Fibroblast of lung (primary cell): ENCODE measurements at regions not wholly inside any gene's neighbourhood (a gene's known extent, or its start where the extent isn't known, plus 50 kb on each side); places are given as distances from the start of the nearest gene placed in this dataset.

ENCODE experiments used
- DNase-seq, 2 donors: peaks; one replicate each; pipeline versions ENCODE4 v3.0.0 to v3.0.0-alpha.2; 2010; ENCODE audit warnings: low read depth in 2 of 2
- H2AFZ ChIP-seq: 2 replicates; pipeline ENCODE4 v1.5.1; 2012; ENCODE audit warnings: low read length, control low read depth, inconsistent platforms
- H3K27ac ChIP-seq: 2 replicates; pipeline ENCODE4 v1.5.1; 2011; ENCODE audit warnings: low read length, control low read depth; ENCODE audit not compliant: insufficient read depth
- H3K27me3 ChIP-seq: 2 replicates; pipeline ENCODE4 v1.5.1; 2011; ENCODE audit warnings: mild to moderate bottlenecking, low read length; ENCODE audit not compliant: control insufficient read depth, insufficient read depth
- H3K36me3 ChIP-seq: 2 replicates; pipeline ENCODE4 v1.5.1; 2011; ENCODE audit warnings: low read length; ENCODE audit not compliant: control insufficient read depth, insufficient read depth
- H3K4me1 ChIP-seq: 2 replicates; pipeline ENCODE4 v1.5.1; 2011; ENCODE audit warnings: low read length; ENCODE audit not compliant: control insufficient read depth, insufficient read depth; ENCODE audit errors: extremely low read depth
- H3K4me2 ChIP-seq: 2 replicates; pipeline ENCODE4 v1.5.1; 2011; ENCODE audit warnings: low read length, control low read depth; ENCODE audit not compliant: insufficient read depth; ENCODE audit errors: extremely low read depth
- H3K4me3 ChIP-seq, 4 experiments: fragments of 200-600 bp in 1 of 4; sonication (generic) in 1 of 4; replicated peaks in 1 of 4; 2 replicates each; pipeline ENCODE4 v1.5.1; 2011 to 2016; ENCODE audit warnings: low read length in 4 of 4, low read depth in 3 of 4, mild to moderate bottlenecking in 3 of 4, control low read depth in 2 of 4, inconsistent platforms in 1 of 4, mixed read lengths in 1 of 4; ENCODE audit not compliant: insufficient read depth in 1 of 4; ENCODE audit errors: control extremely low read depth in 1 of 4
- H3K79me2 ChIP-seq: 2 replicates; pipeline ENCODE4 v1.5.1; 2012; ENCODE audit warnings: mild to moderate bottlenecking, low read length, inconsistent platforms; ENCODE audit not compliant: control insufficient read depth, insufficient read depth
- H3K9ac ChIP-seq: 2 replicates; pipeline ENCODE4 v1.5.1; 2011; ENCODE audit warnings: mild to moderate bottlenecking, low read length, control low read depth; ENCODE audit not compliant: insufficient read depth
- H3K9me3 ChIP-seq: 2 replicates; pipeline ENCODE4 v1.5.1; 2012; ENCODE audit warnings: low read depth, low read length; ENCODE audit not compliant: control insufficient read depth, insufficient read depth
- H4K20me1 ChIP-seq: 2 replicates; pipeline ENCODE4 v1.5.1; 2011; ENCODE audit warnings: low read length; ENCODE audit not compliant: control insufficient read depth, insufficient read depth; ENCODE audit errors: extremely low read depth
- CTCF ChIP-seq, 2 donors: IDR thresholded peaks in 1 of 2; conservative IDR thresholded peaks in 1 of 2; 1 replicate in 1 of 2; 2 replicates in 1 of 2; pipeline ENCODE4 v1.5.1; 2011 to 2012; ENCODE audit warnings: low read length in 2 of 2, control low read depth in 1 of 2, inconsistent platforms in 1 of 2, low read depth in 1 of 2, mild to moderate bottlenecking in 1 of 2
- EZH2 ChIP-seq: IDR thresholded peaks from 2 replicates; pipeline ENCODE4 v1.5.1; 2012; ENCODE audit warnings: low read length, control low read depth, mild to moderate bottlenecking; ENCODE audit errors: missing control alignments

GRCh38 chr7:17709127-17709526 is 231.2 kb downstream of the SNX13 start:
- Histone ChIP-seq H3K27me3 (no peaks in the 10 kb centered on the region), H3K9ac (no peak overlapping the region), H3K9me3 (no peaks in the 10 kb centered on the region), H3K27ac (no peak overlapping the region), H3K79me2 (no peaks in the 10 kb centered on the region), H3K4me1 (no peaks in the 10 kb centered on the region), H3K36me3 (no peaks in the 10 kb centered on the region), H2AFZ (no peak overlapping the region), H3K4me3 (no peak overlapping the region), H3K4me2 (no peak overlapping the region), H4K20me1 (no peaks in the 10 kb centered on the region)
- TF ChIP-seq CTCF (conservative IDR thresholded peaks at IDR 0.05 in 1 of 2, IDR thresholded peaks at IDR 0.05 in 1 of 2; ENCODE audit: low read depth in 1 of 2, low read length in 2 of 2) (no peak), EZH2 (no peak)
- DNase-seq, result no peak

- Histone ChIP-seq H3K4me2 (no peak overlapping the region), H3K4me3 (no peak overlapping the region), H3K27ac (no peak overlapping the region), H3K4me1 (no peaks in the 10 kb centered on the region), H3K36me3 (no peaks in the 10 kb centered on the region), H4K20me1 (no peaks in the 10 kb centered on the region), H2AFZ (no peak overlapping the region), H3K79me2 (no peaks in the 10 kb centered on the region), H3K9ac (no peak overlapping the region), H3K27me3 (no peaks in the 10 kb centered on the region), H3K9me3 (no peaks in the 10 kb centered on the region)
- TF ChIP-seq EZH2, result no peak
- no peak for TF ChIP-seq CTCF (conservative IDR thresholded peaks at IDR 0.05 in 1 of 2, IDR thresholded peaks at IDR 0.05 in 1 of 2; ENCODE audit: low read depth in 1 of 2, low read length in 2 of 2)
- DNase-seq, result no peak
These were observed 230.7 kb downstream of the SNX13 start for GRCh38 chr7:17709599-17709998.

GRCh38 chr7:17710312-17710711 is 230.0 kb downstream of the SNX13 start:
- no peak overlapping the region for H2AFZ ChIP-seq
- H3K9ac ChIP-seq, result no peak overlapping the region
- no peak overlapping the region for H3K4me3 ChIP-seq
- H3K36me3 ChIP-seq, result no peaks in the 10 kb centered on the region
- no peaks in the 10 kb centered on the region for H3K4me1 ChIP-seq
- H3K4me2 ChIP-seq, result no peak overlapping the region
- no peak for DNase-seq
- H3K27me3 ChIP-seq, result no peaks in the 10 kb centered on the region
- no peaks in the 10 kb centered on the region for H4K20me1 ChIP-seq
- H3K27ac ChIP-seq, result no peak overlapping the region
- no peaks in the 10 kb centered on the region for H3K79me2 ChIP-seq
- H3K9me3 ChIP-seq, result no peaks in the 10 kb centered on the region
- TF ChIP-seq CTCF (conservative IDR thresholded peaks at IDR 0.05 in 1 of 2, IDR thresholded peaks at IDR 0.05 in 1 of 2; ENCODE audit: low read depth in 1 of 2, low read length in 2 of 2), result no peak
- TF ChIP-seq EZH2, result no peak
